HEK293T (cell line): ENCODE measurements at regions not wholly inside any gene's neighbourhood (a gene's known extent, or its start where the extent isn't known, plus 50 kb on each side); places are given as distances from the start of the nearest gene placed in this dataset.

ENCODE experiments used
- CTCF ChIA-PET: fragments of 350-600 bp; formaldehyde crosslinking; extraction: SDS; loops from one replicate; lab custom pipeline; 2021; ENCODE audit warnings: antibody characterized with exemption, inconsistent platforms; lab: Yijun Ruan, JAX
- POLR2A ChIA-PET: fragments of 350-600 bp; formaldehyde crosslinking; extraction: SDS; loops from one replicate; lab custom pipeline; 2020; ENCODE audit warnings: antibody characterized with exemption, inconsistent platforms; lab: Yijun Ruan, JAX
- DNase-seq: peaks from one replicate; pipeline ENCODE4 v3.0.0; 2012; ENCODE audit warnings: mixed read lengths; ENCODE audit errors: extremely low spot score
- ARNT ChIP-seq: fragments of 450-650 bp; IDR thresholded peaks from 2 replicates; pipeline ENCODE4 v1.6.1; 2017; ENCODE audit warnings: mild to moderate bottlenecking
- BHLHE40 ChIP-seq: fragments of 450-650 bp; IDR thresholded peaks from 2 replicates; pipeline ENCODE4 v1.6.1; 2016; ENCODE audit warnings: mild to moderate bottlenecking, moderate library complexity, borderline replicate concordance
- CTBP1 ChIP-seq: fragments of 450-650 bp; IDR thresholded peaks from 2 replicates; pipeline ENCODE4 v1.6.1; 2016; ENCODE audit warnings: borderline replicate concordance
- ELF4 ChIP-seq: fragments of 450-650 bp; IDR thresholded peaks from 2 replicates; pipeline ENCODE4 v1.6.1; 2017; ENCODE audit warnings: antibody characterized with exemption
- FOXA1 ChIP-seq: fragments of 450-650 bp; IDR thresholded peaks from 2 replicates; pipeline ENCODE4 v1.6.1; 2016; ENCODE audit warnings: mild to moderate bottlenecking
- FOXK2 ChIP-seq: fragments of 450-650 bp; IDR thresholded peaks from 2 replicates; pipeline ENCODE4 v1.6.1; 2016; ENCODE audit warnings: mild to moderate bottlenecking
- FOXM1 ChIP-seq: fragments of 450-650 bp; IDR thresholded peaks from 2 replicates; pipeline ENCODE4 v1.6.1; 2017; ENCODE audit warnings: mild to moderate bottlenecking, borderline replicate concordance
- HDGF ChIP-seq: fragments of 450-650 bp; IDR thresholded peaks from 2 replicates; pipeline ENCODE4 v1.6.1; 2017; ENCODE audit warnings: antibody characterized with exemption, borderline replicate concordance
- L3MBTL2 ChIP-seq: fragments of 450-650 bp; conservative IDR thresholded peaks from 2 replicates; pipeline ENCODE4 v1.6.1; 2016; ENCODE audit warnings: mild to moderate bottlenecking
- LEF1 ChIP-seq: fragments of 450-650 bp; IDR thresholded peaks from 2 replicates; pipeline ENCODE4 v1.6.1; 2017; ENCODE audit warnings: mild to moderate bottlenecking, borderline replicate concordance
- NFRKB ChIP-seq: fragments of 450-650 bp; IDR thresholded peaks from 2 replicates; pipeline ENCODE4 v1.6.1; 2016; ENCODE audit warnings: mild to moderate bottlenecking, moderate library complexity
- PKNOX1 ChIP-seq: fragments of 450-650 bp; IDR thresholded peaks from 2 replicates; pipeline ENCODE4 v1.6.1; 2016
- SP1 ChIP-seq: fragments of 450-650 bp; IDR thresholded peaks from 2 replicates; pipeline ENCODE4 v1.6.1; 2017
- SUZ12 ChIP-seq: fragments of 450-650 bp; IDR thresholded peaks from 2 replicates; pipeline ENCODE4 v1.6.1; 2016; ENCODE audit warnings: mild to moderate bottlenecking
- TARDBP ChIP-seq: fragments of 450-650 bp; IDR thresholded peaks from 2 replicates; pipeline ENCODE4 v1.6.1; 2016
- ZNF384 ChIP-seq: fragments of 450-650 bp; IDR thresholded peaks from 2 replicates; pipeline ENCODE4 v1.6.1; 2016

- no peak for TF ChIP-seq NFRKB
- TF ChIP-seq LEF1, result no peak
- TF ChIP-seq CTBP1, result no peak
- no peak for TF ChIP-seq ELF4
- TF ChIP-seq SUZ12, result no peak
- TF ChIP-seq BHLHE40, result no peak
- TF ChIP-seq PKNOX1, result no peak
- DNase-seq, result no peak
- POLR2A ChIA-PET, result no interaction called here
- CTCF ChIA-PET, result no interaction called here
Observed at GRCh38 chr3:18649666-18650363, 224.7 kb upstream of the SATB1 start.

- ChIA-PET POLR2A (no interaction called here), CTCF (no interaction called here)
- no peak for DNase-seq
- no peak for TF ChIP-seq ZNF384
- no peak for TF ChIP-seq HDGF
- no peak for TF ChIP-seq FOXM1
- TF ChIP-seq BHLHE40, result no peak
- TF ChIP-seq SUZ12, result no peak
- TF ChIP-seq PKNOX1, result no peak
- no peak for TF ChIP-seq FOXA1
- no peak for TF ChIP-seq NFRKB
- no peak for TF ChIP-seq ARNT
- TF ChIP-seq ELF4, result no peak
- TF ChIP-seq L3MBTL2, result no peak
- no peak for TF ChIP-seq TARDBP
Observed at GRCh38 chr3:18648868-18649462, 223.8 kb upstream of the SATB1 start.

GRCh38 chr3:18648159-18648558, 223.0 kb upstream of the SATB1 start:
- ChIA-PET CTCF (no interaction called here), POLR2A (no interaction called here)
- no peak for TF ChIP-seq ARNT
- no peak for TF ChIP-seq SP1
- TF ChIP-seq L3MBTL2, result no peak
- no peak for TF ChIP-seq TARDBP
- no peak for TF ChIP-seq NFRKB
- DNase-seq, result no peak

GRCh38 chr3:18645619-18646018, 220.5 kb upstream of the SATB1 start:
- no peak for DNase-seq
- TF ChIP-seq SUZ12 (no peak), BHLHE40 (no peak), ARNT (no peak), ZNF384 (no peak), FOXK2 (no peak), CTBP1 (no peak), FOXA1 (no peak)
- CTCF ChIA-PET, result no interaction called here
- POLR2A ChIA-PET, result no interaction called here

- CTCF ChIA-PET, result no interaction called here
Observed at GRCh38 chr3:18643281-18643680, 218.1 kb upstream of the SATB1 start.

GRCh38 chr3:18641916-18642315, 216.8 kb upstream of the SATB1 start:
- DNase-seq, result no peak
- CTCF ChIA-PET, result no interaction called here
- POLR2A ChIA-PET, result no interaction called here
- TF ChIP-seq FOXA1, result no peak
- TF ChIP-seq FOXM1, result no peak
- no peak for TF ChIP-seq FOXK2
- TF ChIP-seq ARNT, result no peak
- no peak for TF ChIP-seq BHLHE40
- TF ChIP-seq L3MBTL2, result no peak
- TF ChIP-seq ZNF384, result no peak
- no peak for TF ChIP-seq ELF4
- no peak for TF ChIP-seq TARDBP
- TF ChIP-seq CTBP1, result no peak
- no peak for TF ChIP-seq HDGF
- TF ChIP-seq LEF1, result no peak
- no peak for TF ChIP-seq PKNOX1
- TF ChIP-seq SUZ12, result no peak
- no peak for TF ChIP-seq SP1
- no peak for TF ChIP-seq NFRKB

More at GRCh38 chr3:18643281-18643680, 218.1 kb upstream of the SATB1 start:
- POLR2A ChIA-PET, result no interaction called here
- no peak for TF ChIP-seq FOXM1
- no peak for TF ChIP-seq HDGF
- TF ChIP-seq LEF1, result no peak
- TF ChIP-seq SUZ12, result no peak
- TF ChIP-seq CTBP1, result no peak
- no peak for TF ChIP-seq BHLHE40
- TF ChIP-seq SP1, result no peak
- TF ChIP-seq TARDBP, result no peak
- no peak for TF ChIP-seq NFRKB
- no peak for TF ChIP-seq L3MBTL2
- TF ChIP-seq ELF4, result no peak
- no peak for TF ChIP-seq PKNOX1
- no peak for TF ChIP-seq ARNT
- no peak for DNase-seq
